Posterior cingulate gyrus (tissue), 11 donors: ENCODE measurements at regions not wholly inside any gene's neighbourhood (a gene's known extent, or its start where the extent isn't known, plus 50 kb on each side); places are given as distances from the start of the nearest gene placed in this dataset.
"Not testable (repeated sequence)": the region's sequence is repeated elsewhere in the genome, so short reads cannot be mapped to it uniquely, and the experiment has no call there.

Experiments
- DNase-seq, 10 donors: peaks; one replicate each; pipeline versions ENCODE4 v3.0.0 to v3.0.0-alpha.2; 2020 to 2021; ENCODE audit warnings: mixed read lengths in 3 of 10
- intact Hi-C: fragments of 100-400 bp; cut with DNase I; formaldehyde crosslinking; loops from one replicate; pipeline ENCODE4 v1.15.1; 2023

GRCh38 chr3:180743813-180744590 is 64.7 kb upstream of the CCDC39 start:
- DNase-seq: no peak
- intact Hi-C loops: no loop called here

- intact Hi-C loops: no loop called here
- no peak for DNase-seq
These were observed 68.6 kb upstream of the CCDC39 start for GRCh38 chr3:180747805-180748361.

- no peak for DNase-seq
- intact Hi-C loops: no loop called here
These were observed 70.0 kb upstream of the CCDC39 start for GRCh38 chr3:180749322-180749721.

DNA sequence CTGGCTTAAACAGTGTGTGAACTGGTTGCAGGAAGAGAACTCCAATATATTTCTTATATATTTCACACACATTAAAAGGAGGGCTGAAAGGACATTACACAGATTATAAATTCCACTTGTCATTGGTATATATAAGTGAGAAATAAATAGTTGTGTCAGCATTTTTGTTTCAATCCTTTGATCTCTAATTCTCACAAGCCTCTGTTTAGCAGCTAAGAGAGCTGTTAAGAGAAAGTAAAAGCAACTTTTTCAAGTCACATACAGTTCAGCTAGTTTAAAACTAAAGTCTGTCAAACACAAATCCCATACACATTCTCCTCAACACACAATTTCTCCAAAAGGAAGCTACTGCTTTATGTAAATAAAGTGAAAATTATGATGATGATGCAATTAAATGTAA is 70.5 kb upstream of the CCDC39 start:
- DNase-seq: no peak
- intact Hi-C loops: no loop called here

- intact Hi-C loops: no loop called here
- no peak for DNase-seq
These were observed 76.3 kb upstream of the CCDC39 start for GRCh38 chr3:180755556-180755955.

DNA sequence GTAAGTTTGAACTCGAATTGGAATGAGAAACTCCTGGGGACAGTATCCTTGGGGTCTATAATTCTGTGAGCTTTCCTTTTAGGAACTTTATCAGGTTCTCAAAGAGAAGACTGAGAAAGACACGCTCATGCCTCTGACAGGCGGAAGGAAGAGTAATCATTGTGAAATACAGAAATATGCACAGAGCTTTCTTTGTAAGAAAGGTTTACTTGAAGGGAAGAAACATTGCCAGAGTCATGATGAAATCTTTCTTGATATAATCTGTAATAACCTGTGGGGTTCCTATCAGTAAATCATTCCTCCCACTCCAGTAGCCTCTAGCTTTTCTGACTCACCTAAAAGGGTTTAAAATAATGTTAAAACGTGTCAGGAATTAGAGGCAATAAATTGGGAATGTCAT is 83.6 kb upstream of the CCDC39 start:
- intact Hi-C loops: no loop called here

DNA sequence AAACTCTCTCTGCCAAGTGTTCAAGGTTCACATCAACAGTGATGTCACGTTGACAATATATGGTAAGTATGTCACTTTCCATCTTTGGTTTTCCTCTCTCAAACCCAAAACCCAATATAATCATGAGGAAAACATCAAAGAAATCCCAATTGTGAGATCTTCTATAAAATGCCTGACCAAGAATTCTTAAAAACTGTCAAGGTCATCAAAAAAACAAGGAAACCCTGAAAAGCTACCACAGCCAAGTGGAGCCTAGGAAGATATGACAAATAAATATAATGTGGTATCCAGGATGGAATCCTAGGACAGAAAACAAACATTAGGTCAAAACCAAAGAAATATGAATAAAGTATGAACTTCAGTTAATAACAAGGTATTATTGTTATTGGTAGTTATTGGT is 85.2 kb upstream of the CCDC39 start:
- DNase-seq: no peak
- intact Hi-C loops: no loop called here

More for the DNA sequence above, 83.6 kb upstream of the CCDC39 start:
- no peak for DNase-seq

- intact Hi-C loops: no loop called here
These were observed 91.3 kb upstream of the CCDC39 start for GRCh38 chr3:180770639-180771038.

GRCh38 chr3:180776433-180776832 is 97.1 kb upstream of the CCDC39 start:
- DNase-seq: peak in 1 of 10 donors; percentile 51
- intact Hi-C loops: no loop called here

More at GRCh38 chr3:180770639-180771038, 91.3 kb upstream of the CCDC39 start:
- DNase-seq: no peak

GRCh38 chr3:180782195-180782984 is 103.1 kb upstream of the CCDC39 start:
- no peak for DNase-seq
- intact Hi-C loops: no loop called here

GRCh38 chr3:180786227-180786626 is 106.9 kb upstream of the CCDC39 start:
- intact Hi-C loops, DNase-seq: not testable (repeated sequence)

GRCh38 chr3:180789774-180790173 is 110.5 kb upstream of the CCDC39 start:
- DNase-seq: no peak
- intact Hi-C loops: no loop called here

- intact Hi-C loops: no loop called here
These were observed 114.3 kb upstream of the FXR1 start for GRCh38 chr3:180798197-180798596.

DNA sequence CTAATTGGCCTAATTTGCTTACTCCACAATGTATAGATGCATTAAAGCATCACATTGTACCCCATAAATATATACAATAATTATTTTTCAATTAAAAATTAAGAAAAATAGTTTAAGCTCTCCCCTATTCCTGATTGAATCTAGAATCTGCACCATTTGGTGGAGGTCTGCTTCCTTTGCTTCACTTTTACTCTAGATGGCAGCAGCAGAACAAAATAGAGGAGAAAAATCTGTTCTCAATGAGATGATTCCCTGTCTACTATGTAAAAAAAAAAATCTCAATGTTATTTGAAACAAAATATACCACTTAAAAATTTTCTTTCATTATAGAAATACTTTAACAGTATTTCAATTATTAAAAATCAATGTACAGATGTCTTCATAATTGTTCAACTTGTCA is 109.6 kb upstream of the FXR1 start:
- intact Hi-C loops: loop anchor here (2.0 to 10.0 kb wide), 3 partner anchors 52 to 1882 kb away; no protein-coding TSS in a partner anchor
- no peak for DNase-seq

More at GRCh38 chr3:180798197-180798596, 114.3 kb upstream of the FXR1 start:
- DNase-seq: no peak

DNA sequence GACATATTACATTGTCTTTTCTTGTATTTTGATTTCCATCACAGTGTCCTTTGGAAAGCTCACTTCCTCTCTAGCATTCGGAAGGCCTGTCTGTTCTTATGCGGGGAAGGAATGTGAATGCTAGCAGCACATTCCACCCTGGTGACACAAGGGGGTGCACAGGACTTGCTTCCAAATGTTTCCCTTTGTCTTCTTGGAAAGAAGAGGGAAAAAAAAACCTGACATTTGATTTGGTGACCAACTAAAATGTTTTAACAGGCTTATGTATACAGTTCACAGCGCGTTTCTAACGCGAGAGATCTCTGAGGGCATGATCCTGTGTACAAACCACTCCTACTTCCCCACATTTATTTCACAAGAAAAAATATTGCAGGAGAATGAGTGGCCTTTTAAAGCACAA is 107.6 kb upstream of the FXR1 start:
- intact Hi-C loops: loop anchor here (10.0 kb wide), 2 partner anchors 50 to 1880 kb away; no protein-coding TSS in a partner anchor
- peak in 4 of 10 donors; percentile 18 to 86 (median 36) for DNase-seq

- no peak for DNase-seq
- intact Hi-C loops: loop anchor here (10.0 kb wide), 2 partner anchors 46 to 1876 kb away; no protein-coding TSS in a partner anchor
These were observed 103.5 kb upstream of the FXR1 start for GRCh38 chr3:180808823-180809575.

DNA sequence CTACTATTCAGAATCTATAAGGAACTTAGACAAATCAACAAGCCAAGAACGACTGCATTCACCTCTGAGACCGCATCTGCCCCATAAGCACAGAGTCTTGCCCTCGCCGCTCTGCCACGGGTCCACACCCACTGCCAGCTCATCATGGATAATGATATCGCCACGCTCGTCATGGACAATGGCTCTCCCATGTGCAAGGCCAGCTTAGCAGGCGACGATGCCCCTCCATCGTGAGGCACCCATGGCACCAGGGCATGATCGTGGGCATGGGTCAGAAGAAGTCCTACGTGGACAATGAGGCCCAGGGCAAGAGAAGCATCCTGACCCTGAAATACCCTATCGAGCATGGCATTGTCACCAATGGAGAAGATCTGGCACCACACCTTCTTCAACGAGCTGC is 92.1 kb upstream of the FXR1 start:
- intact Hi-C loops: no loop called here
- DNase-seq: no peak

GRCh38 chr3:180825964-180826363 is 86.5 kb upstream of the FXR1 start:
- no peak for DNase-seq
- intact Hi-C loops: no loop called here

GRCh38 chr3:180827171-180827570 is 85.3 kb upstream of the FXR1 start:
- intact Hi-C loops: no loop called here
- no peak for DNase-seq

DNA sequence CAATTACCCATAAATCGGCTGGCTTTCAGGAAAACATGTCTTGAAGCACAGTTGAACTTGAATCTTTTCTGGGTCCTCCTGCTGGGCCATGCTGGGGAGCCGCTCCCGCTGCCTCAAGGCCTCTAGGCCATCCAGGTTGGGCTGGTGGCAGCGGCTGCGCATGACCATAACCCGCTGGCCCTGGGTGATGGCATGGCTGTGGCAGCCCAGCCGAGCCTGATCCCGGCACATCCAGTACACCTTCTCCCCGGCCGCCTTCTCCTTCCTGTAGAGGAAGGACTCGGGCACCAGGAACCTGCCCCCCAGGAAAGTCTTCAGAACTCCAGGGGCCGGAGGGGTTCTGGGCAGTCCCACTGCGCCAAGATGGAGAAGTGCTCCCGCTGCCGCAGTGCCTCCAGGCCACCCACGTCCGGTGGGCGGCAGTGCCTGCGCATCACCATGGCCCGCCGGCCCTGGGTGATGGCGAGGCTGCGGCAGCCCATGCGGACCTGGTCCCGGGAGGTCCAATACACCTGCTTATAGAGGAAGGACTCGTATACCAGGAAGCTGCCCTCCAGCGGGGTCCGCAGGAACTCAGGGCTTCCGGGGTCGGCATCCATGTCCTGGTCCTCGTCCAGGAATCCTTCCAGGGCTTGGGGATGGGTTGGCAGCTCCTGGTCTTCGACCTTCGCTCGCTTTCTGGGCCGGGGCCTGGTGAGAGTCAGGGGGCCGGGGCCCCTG is 84.3 kb upstream of the FXR1 start:
- peak in 2 of 10 donors; percentile 72 to 87 for DNase-seq
- intact Hi-C loops: no loop called here
